IMR-90 (cell line): ENCODE measurements at regions not wholly inside any gene's neighbourhood (a gene's known extent, or its start where the extent isn't known, plus 50 kb on each side); places are given as distances from the start of the nearest gene placed in this dataset.

Experiments used
- ATAC-seq: fragments of 200-7000 bp; cut with Tn5 transposase; 2 replicates; pipeline ENCODE4 v1.9.1; 2020; ENCODE audit warnings: low read depth, mild to moderate bottlenecking, moderate library complexity
- BruUV-seq: library from RNA; stranded (reverse); fragments of 400-500 nt; replicated peaks from 2 replicates; lab custom pipeline; 2021; lab: Mats Ljungman, UMichigan
- CTCF ChIA-PET: fragments of 300-600 bp; formaldehyde crosslinking; extraction: SDS; loops from one replicate; lab custom pipeline; 2021; ENCODE audit warnings: antibody characterized with exemption; lab: Yijun Ruan, JAX
- POLR2A ChIA-PET: fragments of 300-600 bp; sonication (Branson Sonifier 250); formaldehyde crosslinking; loops from one replicate; lab custom pipeline; 2022; ENCODE audit warnings: antibody characterized with exemption; ENCODE audit not compliant: unreplicated experiment; lab: Charles Lee
- DNase-seq: peaks from one replicate; pipeline ENCODE4 v3.0.0; 2013
- H2AFZ ChIP-seq: replicated peaks from 2 replicates; pipeline ENCODE3; 2013; ENCODE audit warnings: low read length, mild to moderate bottlenecking; ENCODE audit not compliant: poor library complexity
- H2AK5ac ChIP-seq: 2 replicates; pipeline ENCODE4 v1.6.1; 2013; ENCODE audit warnings: low read depth, low read length, inconsistent platforms
- H2AK9ac ChIP-seq: replicated peaks from 2 replicates; pipeline ENCODE3; 2013; ENCODE audit warnings: mild to moderate bottlenecking, low read depth, low read length, moderate library complexity; ENCODE audit not compliant: poor library complexity
- H2BK120ac ChIP-seq: 2 replicates; pipeline ENCODE4 v1.6.1; 2013; ENCODE audit warnings: low read depth, low read length, inconsistent platforms
- H2BK15ac ChIP-seq: 3 replicates; pipeline ENCODE4 v1.6.1; 2013; ENCODE audit warnings: low read depth, low read length, inconsistent platforms
- H2BK20ac ChIP-seq: 2 replicates; pipeline ENCODE4 v1.6.1; 2013; ENCODE audit warnings: low read depth, mild to moderate bottlenecking, inconsistent platforms, low read length, moderate library complexity
- H2BK5ac ChIP-seq: 2 replicates; pipeline ENCODE4 v1.6.1; 2013; ENCODE audit warnings: mild to moderate bottlenecking, low read depth, low read length, inconsistent platforms; ENCODE audit not compliant: poor library complexity, severe bottlenecking
- H3K14ac ChIP-seq: replicated peaks from 2 replicates; pipeline ENCODE4 v1.6.1; 2013; ENCODE audit warnings: low read depth, low read length, inconsistent platforms
- H3K18ac ChIP-seq: 2 replicates; pipeline ENCODE4 v1.6.1; 2013; ENCODE audit warnings: low read depth, low read length, control low read depth
- H3K23ac ChIP-seq: 2 replicates; pipeline ENCODE4 v1.6.1; 2013; ENCODE audit warnings: low read depth, low read length, inconsistent platforms
- H3K27ac ChIP-seq: 2 replicates; pipeline ENCODE4 v1.5.1; 2013; ENCODE audit warnings: mild to moderate bottlenecking, control low read depth, low read length; ENCODE audit not compliant: insufficient read depth
- H3K27me3 ChIP-seq: 2 replicates; pipeline ENCODE4 v1.6.1; 2013; ENCODE audit warnings: low read length; ENCODE audit not compliant: control insufficient read depth, insufficient read depth
- H3K36me3 ChIP-seq: 2 replicates; pipeline ENCODE4 v1.6.1; 2013; ENCODE audit warnings: low read length, mixed read lengths; ENCODE audit not compliant: control insufficient read depth, insufficient read depth
- H3K4ac ChIP-seq: 2 replicates; pipeline ENCODE4 v1.6.1; 2013; ENCODE audit warnings: low read depth, low read length, inconsistent platforms
- H3K4me1 ChIP-seq: 2 replicates; pipeline ENCODE4 v1.6.1; 2013; ENCODE audit warnings: low read length, mixed read lengths; ENCODE audit not compliant: control insufficient read depth, insufficient read depth
- H3K4me2 ChIP-seq: 2 replicates; pipeline ENCODE4 v1.6.1; 2013; ENCODE audit warnings: low read depth, mild to moderate bottlenecking, control low read depth, low read length, moderate library complexity
- H3K4me3 ChIP-seq: 2 replicates; pipeline ENCODE4 v1.5.1; 2013; ENCODE audit warnings: low read depth, mild to moderate bottlenecking, control low read depth, low read length, moderate library complexity; ENCODE audit not compliant: insufficient read depth
- H3K56ac ChIP-seq: 2 replicates; pipeline ENCODE4 v1.6.1; 2013; ENCODE audit warnings: low read length, inconsistent platforms; ENCODE audit not compliant: insufficient read depth; ENCODE audit errors: extremely low read depth
- H3K79me1 ChIP-seq, 2 experiments: 2 replicates each; pipeline ENCODE4 v1.6.1; 2013; ENCODE audit warnings: low read length in 2 of 2, inconsistent platforms in 1 of 2, low read depth in 1 of 2
- H3K9ac ChIP-seq: 2 replicates; pipeline ENCODE4 v1.6.1; 2013; ENCODE audit warnings: low read depth, low read length, control low read depth
- H3K9me1 ChIP-seq: 2 replicates; pipeline ENCODE4 v1.6.1; 2013; ENCODE audit warnings: low read length, inconsistent platforms; ENCODE audit not compliant: insufficient read depth
- H3K9me3 ChIP-seq: 2 replicates; pipeline ENCODE4 v1.6.1; 2013; ENCODE audit warnings: low read length; ENCODE audit not compliant: control insufficient read depth, insufficient read depth
- H4K20me1 ChIP-seq: 2 replicates; pipeline ENCODE4 v1.6.1; 2013; ENCODE audit warnings: low read length, inconsistent platforms; ENCODE audit not compliant: insufficient read depth
- H4K5ac ChIP-seq: 2 replicates; pipeline ENCODE4 v1.6.1; 2013; ENCODE audit warnings: mild to moderate bottlenecking, low read depth, low read length, control low read depth
- H4K8ac ChIP-seq, 2 experiments: 2 replicates each; pipeline ENCODE4 v1.6.1; 2013; ENCODE audit warnings: low read depth in 2 of 2, low read length in 2 of 2, control low read depth in 1 of 2, inconsistent platforms in 1 of 2
- H4K91ac ChIP-seq: 2 replicates; pipeline ENCODE4 v1.6.1; 2013; ENCODE audit warnings: low read depth, low read length, inconsistent platforms; ENCODE audit not compliant: insufficient read depth
- CTCF ChIP-seq: conservative IDR thresholded peaks from 2 replicates; pipeline ENCODE4 v1.5.1; 2012; ENCODE audit warnings: mild to moderate bottlenecking, low read depth, low read length, improper control_type of control experiment
- MAFK ChIP-seq: IDR thresholded peaks from 2 replicates; pipeline ENCODE4 v1.6.1; 2012; ENCODE audit warnings: low read depth, low read length, improper control_type of control experiment
- MXI1 ChIP-seq: IDR thresholded peaks from 2 replicates; pipeline ENCODE4 v1.6.1; 2012; ENCODE audit warnings: low read depth, mild to moderate bottlenecking, low read length, moderate library complexity, borderline replicate concordance
- POLR2A ChIP-seq: IDR thresholded peaks from 2 replicates; pipeline ENCODE4 v1.6.1; 2012; ENCODE audit warnings: mild to moderate bottlenecking, low read depth, low read length
- RAD21 ChIP-seq: IDR thresholded peaks from 2 replicates; pipeline ENCODE4 v1.6.1; 2012; ENCODE audit warnings: low read length, improper control_type of control experiment
- SMC3 ChIP-seq: fragments of 150-350 bp; IDR thresholded peaks from 2 replicates; pipeline ENCODE4 v1.6.1; 2016; ENCODE audit warnings: low read depth, mild to moderate bottlenecking, antibody characterized with exemption, low read length, moderate library complexity
- USF2 ChIP-seq: fragments of 150-350 bp; IDR thresholded peaks from 2 replicates; pipeline ENCODE4 v1.6.1; 2017; ENCODE audit warnings: mild to moderate bottlenecking, antibody characterized with exemption, low read length, low read depth
- WGBS, 2 experiments: methylation state at CpG; one replicate each; pipeline versions ENCODE4 v1.1.5 to v1.1.7; 2013; ENCODE audit warnings: missing lambda C conversion rate in 2 of 2; ENCODE audit not compliant: insufficient read length in 1 of 2; ENCODE audit errors: extremely low coverage in 2 of 2; 5-methylcytosine and 5-hydroxymethylcytosine counted together
- dilution Hi-C: fragments of 300-500 bp; cut with HindIII; formaldehyde crosslinking; loops from one replicate; pipeline ENCODE4 v1.14.3; 2018; ENCODE audit warnings: low sequenced_read_pairs; ENCODE audit not compliant: unreplicated experiment
- in situ Hi-C: fragments of 300-500 bp; cut with MboI; formaldehyde crosslinking; loops from 3 replicates; pipeline ENCODE4 v1.14.3; 2019; ENCODE audit warnings: low sequenced_read_pairs, inconsistent platforms, mixed read lengths
- intact Hi-C: fragments of 100-400 bp; cut with micrococcal nuclease; formaldehyde crosslinking; loops from 2 replicates; pipeline ENCODE4 v1.10.0; 2022

- dilution Hi-C loops, result no loop called here
- intact Hi-C loops, result no loop called here
- WGBS, 2 experiments, result 83 to 100% methylated on average over 1 of the region's 3 CpGs
- Histone ChIP-seq H3K56ac (no peak overlapping the region), H3K18ac (no peak overlapping the region), H3K36me3 (no peaks in the 10 kb centered on the region), H4K20me1 (no peaks in the 10 kb centered on the region), H2BK20ac (no peak overlapping the region), H3K4ac (no peak overlapping the region), H2BK120ac (no peak overlapping the region), H2AFZ (no peak overlapping the region), H4K5ac (no peak overlapping the region), H3K9ac (no peak overlapping the region), H2BK15ac (no peak overlapping the region), H3K14ac (no peak overlapping the region), H4K8ac (no peak overlapping the region), H2AK9ac (no peak overlapping the region), H3K4me2 (no peak overlapping the region), H3K4me3 (no peak overlapping the region), H3K9me1 (no peaks in the 10 kb centered on the region), H3K27me3 (no peaks in the 10 kb centered on the region), H3K79me1 (no peaks in the 10 kb centered on the region), H3K27ac (no peak overlapping the region), H2BK5ac (no peak overlapping the region), H3K23ac (no peak overlapping the region), H3K4me1 (no peaks in the 10 kb centered on the region), H3K9me3 (no peaks in the 10 kb centered on the region), H4K91ac (no peak overlapping the region), H2AK5ac (no peak overlapping the region)
- DNase-seq (no peak), ATAC-seq (no peak)
- POLR2A ChIA-PET, result no interaction called here
- BruUV-seq, result no TSS peak
- TF ChIP-seq POLR2A, result no peak
- no peak for TF ChIP-seq MXI1
- TF ChIP-seq USF2, result no peak
- no peak for TF ChIP-seq RAD21
- TF ChIP-seq MAFK, result no peak
- no peak for TF ChIP-seq CTCF
- no peak for TF ChIP-seq SMC3
- in situ Hi-C loops, result no loop called here
- CTCF ChIA-PET, result no interaction called here
Measured at GRCh38 chr2:53220969-53221368, 546.6 kb upstream of the CHAC2 start.
